Left colon (tissue), 2 donors: ENCODE measurements at regions not wholly inside any gene's neighbourhood (a gene's known extent, or its start where the extent isn't known, plus 50 kb on each side); places are given as distances from the start of the nearest gene placed in this dataset.

Source experiments
- ATAC-seq: fragments of 200-7000 bp; cut with Tn5 transposase; one replicate; pipeline ENCODE4 v1.9.1; 2020; ENCODE audit warnings: mild to moderate bottlenecking, moderate library complexity
- DNase-seq, 2 donors: peaks; one replicate each; pipeline ENCODE4 v3.0.0-alpha.2; 2020
- intact Hi-C, 2 donors: fragments of 100-400 bp; cut with DNase I in 1 of 2; cut with micrococcal nuclease in 1 of 2; formaldehyde crosslinking; loops; one replicate each; pipeline versions ENCODE4 v1.11.2 to v1.14.0; 2022; cut with DNase I, micrococcal nuclease
- donor health status: DM: no; HTN: no; CAD: no.
- donor health status: DM: yes; HTN: yes; CAD: no.

GRCh38 chr13:102940770-102941169, 94.9 kb downstream of the ERCC5 start:
- DNase-seq = no peak
- intact Hi-C loops = no loop called here
- ATAC-seq = no peak

GRCh38 chr13:102940143-102940542, 94.3 kb downstream of the ERCC5 start:
- DNase-seq (no peak), ATAC-seq (no peak)
- intact Hi-C loops = no loop called here

GRCh38 chr13:102935896-102936321, 90.1 kb downstream of the ERCC5 start:
- DNase-seq (no peak), ATAC-seq (no peak)
- intact Hi-C loops = no loop called here

DNA sequence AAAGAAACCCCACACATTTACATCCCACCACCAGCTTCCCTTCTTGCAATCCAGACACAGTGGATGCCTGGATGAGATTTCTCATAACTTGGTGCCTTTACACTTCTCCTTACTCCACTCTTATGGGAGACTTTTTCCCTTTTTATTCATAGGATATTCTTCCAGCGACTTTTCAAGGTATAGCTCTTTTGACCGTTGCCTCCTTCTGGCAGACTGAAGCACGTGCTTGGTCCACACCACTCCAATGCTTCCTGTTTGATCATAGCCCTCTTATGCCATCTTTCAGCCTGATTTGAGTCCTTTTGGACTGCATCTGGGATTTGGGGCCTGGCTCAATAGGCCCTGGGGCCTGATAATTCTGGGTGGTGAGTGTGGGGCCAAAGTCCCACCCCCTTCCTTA, 87.7 kb downstream of the ERCC5 start:
- DNase-seq (no peak), ATAC-seq (no peak)
- intact Hi-C loops = no loop called here

DNA sequence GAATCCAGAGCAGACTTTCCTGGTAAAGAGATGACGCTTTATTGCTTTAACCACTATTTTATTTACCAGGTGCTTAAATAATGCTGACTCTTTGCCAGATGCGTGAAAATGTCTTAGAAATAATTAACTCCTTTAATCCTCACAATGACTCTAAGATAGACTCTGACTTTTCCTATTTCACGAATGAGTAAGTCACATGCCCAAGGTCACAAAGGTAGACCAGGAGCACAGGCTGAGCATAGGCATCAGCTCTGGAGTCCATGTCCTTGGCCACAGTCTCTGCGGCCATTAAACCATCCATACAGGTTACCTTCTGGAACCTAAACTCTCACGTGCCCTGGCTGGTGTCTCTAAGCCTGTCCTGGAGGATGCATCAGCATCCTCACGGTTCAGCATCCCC, 87.3 kb downstream of the ERCC5 start:
- ATAC-seq (no peak), DNase-seq (no peak)
- intact Hi-C loops = no loop called here

DNA sequence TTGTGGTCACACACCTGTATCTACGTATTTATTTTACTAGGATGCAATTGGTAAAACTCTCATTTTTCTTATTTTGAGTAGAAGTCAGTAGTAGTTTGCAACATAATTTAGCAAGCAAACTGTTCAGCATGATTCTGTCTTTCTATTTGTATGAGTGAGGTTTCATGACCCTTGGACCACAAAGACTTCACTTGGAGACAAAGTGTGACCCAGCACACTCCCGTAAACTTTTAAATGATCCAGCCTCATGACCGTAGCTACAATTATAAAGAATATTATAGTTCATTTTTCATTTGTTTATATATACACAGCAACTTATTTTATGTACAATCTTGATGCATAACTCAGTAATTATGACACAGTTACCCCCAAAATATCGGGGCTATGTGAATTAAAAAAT, 86.5 kb downstream of the ERCC5 start:
- DNase-seq = no peak
- ATAC-seq = no peak
- intact Hi-C loops = no loop called here

GRCh38 chr13:102930566-102930965, 84.7 kb downstream of the ERCC5 start:
- ATAC-seq (no peak), DNase-seq (no peak)
- intact Hi-C loops = no loop called here

DNA sequence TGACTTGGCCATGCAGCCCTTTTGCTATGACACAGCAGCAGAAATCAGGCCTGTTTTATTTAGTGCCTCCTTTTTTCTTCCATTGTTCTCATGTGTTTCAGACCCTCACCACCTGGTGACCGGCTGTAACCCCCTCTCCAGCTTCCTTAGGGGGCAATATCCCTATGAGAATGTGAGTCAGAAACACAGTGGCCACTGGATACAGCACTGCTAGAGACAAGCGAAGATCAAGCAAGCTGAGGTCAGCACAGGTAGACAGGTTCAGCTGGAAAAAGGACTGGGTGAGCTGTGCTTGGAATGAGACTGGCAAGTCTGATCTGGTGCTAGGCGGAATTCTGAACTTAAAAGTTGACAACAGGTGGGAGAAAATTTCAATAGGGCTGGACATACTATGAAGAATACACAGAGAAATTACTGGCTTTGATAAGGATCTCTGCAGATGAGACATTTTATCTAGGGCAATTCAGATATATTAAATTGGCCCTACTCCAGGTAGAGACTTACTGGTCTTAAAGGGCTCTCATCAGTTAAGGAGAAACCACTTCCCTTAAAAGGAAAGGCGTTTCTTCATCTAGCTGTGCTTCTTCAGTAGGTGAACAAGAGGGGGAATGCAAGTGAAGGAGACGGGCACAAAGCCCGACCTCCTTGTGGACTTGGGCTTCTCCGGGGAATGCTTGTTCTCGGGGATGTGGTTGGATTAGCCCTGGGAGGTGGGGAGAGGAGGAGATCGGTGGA, 83.3 kb downstream of the ERCC5 start:
- intact Hi-C loops = no loop called here
- DNase-seq = no peak
- peak; percentile 66 for ATAC-seq
